ENCODE measurements at regions not wholly inside any gene's neighbourhood (a gene's known extent, or its start where the extent isn't known, plus 50 kb on each side); places are given as distances from the start of the nearest gene placed in this dataset.

DNA sequence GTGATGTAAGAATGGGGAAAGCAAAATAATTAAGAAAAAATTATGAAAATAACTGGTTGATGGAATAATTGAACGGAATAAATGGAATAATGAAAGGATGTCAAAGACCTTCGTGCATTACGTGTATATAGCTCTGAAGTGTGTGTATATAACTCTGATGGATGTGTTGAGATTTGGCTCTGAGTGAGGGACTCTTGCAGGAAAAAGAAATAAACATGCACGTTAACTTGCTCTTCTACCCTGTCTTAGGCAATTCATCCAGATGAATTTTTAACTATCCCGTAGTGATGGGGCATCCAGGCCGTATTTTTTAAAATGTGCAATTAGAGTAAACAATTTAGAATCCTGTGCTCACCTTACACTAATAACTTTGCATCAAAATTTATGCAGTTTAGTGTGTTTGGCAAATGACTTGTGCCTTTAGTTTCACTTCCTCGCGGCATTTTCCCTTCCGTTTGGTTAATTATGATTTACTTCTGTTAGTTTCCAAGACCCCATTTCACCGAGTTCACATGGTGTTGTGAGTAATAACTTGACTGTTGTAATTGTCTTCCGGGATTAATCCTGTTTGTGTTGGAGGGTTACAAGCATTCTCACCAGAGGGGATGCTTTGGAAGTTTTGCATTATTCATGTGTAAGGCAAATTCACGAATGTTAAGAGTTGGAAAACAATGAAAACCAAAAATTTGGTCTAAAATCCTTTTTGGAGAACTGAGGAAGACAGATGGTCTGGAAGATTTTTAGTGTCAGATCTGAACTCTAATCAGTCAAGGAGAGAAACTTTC lies 256.5 kb upstream of the FAT1 start:
- TF ChIP-seq EZH2 (IDR thresholded peaks at IDR 0.05; ENCODE audit: borderline replicate concordance, low read depth, low read length, poor library complexity, severe bottlenecking) = no peak
- TF ChIP-seq, protein P1, sequence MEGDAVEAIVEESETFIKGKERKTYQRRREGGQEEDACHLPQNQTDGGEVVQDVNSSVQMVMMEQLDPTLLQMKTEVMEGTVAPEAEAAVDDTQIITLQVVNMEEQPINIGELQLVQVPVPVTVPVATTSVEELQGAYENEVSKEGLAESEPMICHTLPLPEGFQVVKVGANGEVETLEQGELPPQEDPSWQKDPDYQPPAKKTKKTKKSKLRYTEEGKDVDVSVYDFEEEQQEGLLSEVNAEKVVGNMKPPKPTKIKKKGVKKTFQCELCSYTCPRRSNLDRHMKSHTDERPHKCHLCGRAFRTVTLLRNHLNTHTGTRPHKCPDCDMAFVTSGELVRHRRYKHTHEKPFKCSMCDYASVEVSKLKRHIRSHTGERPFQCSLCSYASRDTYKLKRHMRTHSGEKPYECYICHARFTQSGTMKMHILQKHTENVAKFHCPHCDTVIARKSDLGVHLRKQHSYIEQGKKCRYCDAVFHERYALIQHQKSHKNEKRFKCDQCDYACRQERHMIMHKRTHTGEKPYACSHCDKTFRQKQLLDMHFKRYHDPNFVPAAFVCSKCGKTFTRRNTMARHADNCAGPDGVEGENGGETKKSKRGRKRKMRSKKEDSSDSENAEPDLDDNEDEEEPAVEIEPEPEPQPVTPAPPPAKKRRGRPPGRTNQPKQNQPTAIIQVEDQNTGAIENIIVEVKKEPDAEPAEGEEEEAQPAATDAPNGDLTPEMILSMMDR (conservative IDR thresholded peaks at IDR 0.05; ENCODE audit: low read depth, low read length) = no peak

Data from A673 (cell line).